Activated CD4-positive, alpha-beta memory T cell treated with anti-CD3 and anti-CD28 coated beads for 36 hours (primary cell): ENCODE measurements at regions not wholly inside any gene's neighbourhood (a gene's known extent, or its start where the extent isn't known, plus 50 kb on each side); places are given as distances from the start of the nearest gene placed in this dataset.

Source experiments
- CTCF ChIA-PET: fragments of 350-600 bp; sonication (Branson Sonifier 250); formaldehyde crosslinking; loops from one replicate; lab custom pipeline; 2021; ENCODE audit warnings: antibody characterized with exemption, inconsistent platforms; lab: Charles Lee
- POLR2A ChIA-PET: fragments of 350-600 bp; sonication (Branson Sonifier 250); formaldehyde crosslinking; loops from one replicate; lab custom pipeline; 2021; ENCODE audit warnings: antibody characterized with exemption; lab: Charles Lee
- DNase-seq: peaks from one replicate; pipeline ENCODE4 v3.0.0-alpha.2; 2020
- H3K27ac Mint-ChIP-seq: one replicate; pipeline ENCODE4 v1.8.0; 2021; ENCODE audit warnings: mixed read lengths
- H3K27me3 Mint-ChIP-seq: one replicate; pipeline ENCODE4 v1.8.0; 2021; ENCODE audit warnings: mixed read lengths
- H3K36me3 Mint-ChIP-seq: one replicate; pipeline ENCODE4 v1.8.0; 2021; ENCODE audit warnings: mixed read lengths
- H3K4me1 Mint-ChIP-seq: one replicate; pipeline ENCODE4 v1.8.0; 2021; ENCODE audit warnings: low read depth, mixed read lengths
- H3K4me3 Mint-ChIP-seq: one replicate; pipeline ENCODE4 v1.8.0; 2021; ENCODE audit warnings: mild to moderate bottlenecking, mixed read lengths
- H3K9me3 Mint-ChIP-seq: one replicate; pipeline ENCODE4 v1.8.0; 2021; ENCODE audit warnings: mixed read lengths
- intact Hi-C: fragments of 100-400 bp; cut with micrococcal nuclease; formaldehyde crosslinking; loops from one replicate; pipeline ENCODE4 v1.15.1; 2023

GRCh38 chr12:126773012-126773411 lies 1494.0 kb upstream of the TMEM132C start:
- no peak for DNase-seq
- POLR2A ChIA-PET, result interaction anchor here (1.2 to 1.5 kb wide), 2 partner anchors 10 to 64 kb away, joined by 3 to 7 read pairs; no protein-coding TSS in a partner anchor
- CTCF ChIA-PET, result interaction anchor here (1.2 kb wide), 1 partner anchor 183 kb away, joined by 3 read pairs; no protein-coding TSS in a partner anchor
- Mint-ChIP-seq H3K4me3 (no peak overlapping the region), H3K27me3 (no peaks in the 10 kb centered on the region), H3K36me3 (peaks cover 30% of the 10 kb centered on the region), H3K9me3 (peaks cover 39% of the 10 kb centered on the region), H3K27ac (peak overlapping the region; percentile 15), H3K4me1 (peaks cover 28% of the 10 kb centered on the region)
- intact Hi-C loops, result loop anchor here (5.0 to 10.0 kb wide), 2 partner anchors 784 to 1998 kb away; no protein-coding TSS in a partner anchor

GRCh38 chr12:126773491-126773890 lies 1493.5 kb upstream of the TMEM132C start:
- Mint-ChIP-seq H3K4me3 (no peak overlapping the region), H3K9me3 (peaks cover 34% of the 10 kb centered on the region), H3K4me1 (peaks cover 23% of the 10 kb centered on the region), H3K36me3 (peaks cover 25% of the 10 kb centered on the region), H3K27me3 (no peaks in the 10 kb centered on the region), H3K27ac (no peak overlapping the region)
- ChIA-PET CTCF (interaction anchor here (1.2 kb wide), 1 partner anchor 183 kb away, joined by 3 read pairs; no protein-coding TSS in a partner anchor), POLR2A (no interaction called here)
- intact Hi-C loops, result loop anchor here (5.0 to 10.0 kb wide), 2 partner anchors 784 to 1999 kb away; no protein-coding TSS in a partner anchor
- DNase-seq, result no peak

GRCh38 chr12:126776026-126776655 lies 1490.8 kb upstream of the TMEM132C start:
- ChIA-PET POLR2A (no interaction called here), CTCF (interaction anchor here (0.7 to 1.0 kb wide), 2 partner anchors 8 to 29 kb away, joined by 3 read pairs; no protein-coding TSS in a partner anchor)
- Mint-ChIP-seq H3K4me3 (no peak overlapping the region), H3K4me1 (peaks cover 13% of the 10 kb centered on the region), H3K9me3 (peaks cover 21% of the 10 kb centered on the region), H3K27ac (no peak overlapping the region), H3K27me3 (no peaks in the 10 kb centered on the region), H3K36me3 (peaks cover 12% of the 10 kb centered on the region)
- intact Hi-C loops, result loop anchor here (10.0 kb wide), 1 partner anchor 2001 kb away; no protein-coding TSS in a partner anchor
- DNase-seq, result no peak

- H3K4me3 Mint-ChIP-seq, result no peak overlapping the region
- no peaks in the 10 kb centered on the region for H3K9me3 Mint-ChIP-seq
- H3K27me3 Mint-ChIP-seq, result no peaks in the 10 kb centered on the region
- DNase-seq, result no peak
- CTCF ChIA-PET, result no interaction called here
- H3K36me3 Mint-ChIP-seq, result no peaks in the 10 kb centered on the region
- no peak overlapping the region for H3K27ac Mint-ChIP-seq
- peaks cover 6% of the 10 kb centered on the region for H3K4me1 Mint-ChIP-seq
- intact Hi-C loops, result no loop called here
- POLR2A ChIA-PET, result interaction anchor here (0.7 kb wide), 1 partner anchor 69 kb away, joined by 3 read pairs; no protein-coding TSS in a partner anchor
These were observed 1486.6 kb upstream of the TMEM132C start for GRCh38 chr12:126780343-126780742.

- intact Hi-C loops, result no loop called here
- CTCF ChIA-PET, result interaction anchor here (0.6 to 1.5 kb wide), 2 partner anchors 34 to 93 kb away, joined by 3 to 5 read pairs; no protein-coding TSS in a partner anchor
- H3K27ac Mint-ChIP-seq, result no peak overlapping the region
- no peak for DNase-seq
- H3K27me3 Mint-ChIP-seq, result no peaks in the 10 kb centered on the region
- H3K4me1 Mint-ChIP-seq, result peaks cover 6% of the 10 kb centered on the region
- POLR2A ChIA-PET, result no interaction called here
- H3K4me3 Mint-ChIP-seq, result no peak overlapping the region
- H3K36me3 Mint-ChIP-seq, result no peaks in the 10 kb centered on the region
- no peaks in the 10 kb centered on the region for H3K9me3 Mint-ChIP-seq
These were observed 1485.4 kb upstream of the TMEM132C start for GRCh38 chr12:126781593-126781992.

- Mint-ChIP-seq H3K27me3 (no peaks in the 10 kb centered on the region), H3K27ac (no peak overlapping the region), H3K4me3 (no peak overlapping the region), H3K9me3 (no peaks in the 10 kb centered on the region), H3K4me1 (peaks cover 6% of the 10 kb centered on the region), H3K36me3 (no peaks in the 10 kb centered on the region)
- DNase-seq, result no peak
- ChIA-PET CTCF (interaction anchor here (0.6 to 1.5 kb wide), 3 partner anchors 34 to 93 kb away, joined by 3 to 5 read pairs (median 3); no protein-coding TSS in a partner anchor), POLR2A (no interaction called here)
- intact Hi-C loops, result no loop called here
These were observed 1484.9 kb upstream of the TMEM132C start for GRCh38 chr12:126782083-126782482.

- Mint-ChIP-seq H3K27me3 (no peaks in the 10 kb centered on the region), H3K36me3 (no peaks in the 10 kb centered on the region), H3K27ac (no peak overlapping the region), H3K4me3 (no peak overlapping the region), H3K4me1 (peaks cover 6% of the 10 kb centered on the region), H3K9me3 (no peaks in the 10 kb centered on the region)
- POLR2A ChIA-PET, result interaction anchor here (0.6 to 1.3 kb wide), 2 partner anchors 15 to 51 kb away, joined by 4 read pairs; no protein-coding TSS in a partner anchor
- DNase-seq, result peak; percentile 52
- CTCF ChIA-PET, result interaction anchor here (0.6 to 3.7 kb wide), 12 partner anchors 9 to 713 kb away, joined by 3 to 39 read pairs (median 4); no protein-coding TSS in a partner anchor
- intact Hi-C loops, result loop anchor here (2.0 kb wide), 1 partner anchor 90 kb away; no protein-coding TSS in a partner anchor
These were observed 1482.5 kb upstream of the TMEM132C start for GRCh38 chr12:126784328-126784921.

GRCh38 chr12:126789963-126790362 lies 1477.0 kb upstream of the TMEM132C start:
- Mint-ChIP-seq H3K27ac (no peak overlapping the region), H3K27me3 (no peaks in the 10 kb centered on the region)
- intact Hi-C loops, result no loop called here

GRCh38 chr12:126791122-126791521 lies 1475.8 kb upstream of the TMEM132C start:
- no peaks in the 10 kb centered on the region for H3K4me1 Mint-ChIP-seq
- no peak overlapping the region for H3K4me3 Mint-ChIP-seq
- no peaks in the 10 kb centered on the region for H3K27me3 Mint-ChIP-seq
- ChIA-PET POLR2A (no interaction called here), CTCF (no interaction called here)
- intact Hi-C loops, result no loop called here
- H3K9me3 Mint-ChIP-seq, result peaks cover 4% of the 10 kb centered on the region
- no peak for DNase-seq
- no peaks in the 10 kb centered on the region for H3K36me3 Mint-ChIP-seq
- no peak overlapping the region for H3K27ac Mint-ChIP-seq

More at GRCh38 chr12:126789963-126790362, 1477.0 kb upstream of the TMEM132C start:
- DNase-seq, result no peak
- POLR2A ChIA-PET, result no interaction called here
- H3K4me1 Mint-ChIP-seq, result no peaks in the 10 kb centered on the region
- H3K4me3 Mint-ChIP-seq, result no peak overlapping the region
- H3K9me3 Mint-ChIP-seq, result peaks cover 4% of the 10 kb centered on the region
- H3K36me3 Mint-ChIP-seq, result no peaks in the 10 kb centered on the region
- CTCF ChIA-PET, result interaction anchor here (1.4 kb wide), 1 partner anchor 43 kb away, joined by 3 read pairs; no protein-coding TSS in a partner anchor

- Mint-ChIP-seq H3K4me3 (no peak overlapping the region), H3K27me3 (no peaks in the 10 kb centered on the region), H3K27ac (no peak overlapping the region), H3K4me1 (no peaks in the 10 kb centered on the region), H3K36me3 (no peaks in the 10 kb centered on the region), H3K9me3 (peaks cover 4% of the 10 kb centered on the region)
- POLR2A ChIA-PET, result no interaction called here
- DNase-seq, result no peak
- CTCF ChIA-PET, result interaction anchor here (1.1 kb wide), 1 partner anchor 34 kb away, joined by 3 read pairs; no protein-coding TSS in a partner anchor
- intact Hi-C loops, result no loop called here
These were observed 1474.6 kb upstream of the TMEM132C start for GRCh38 chr12:126792411-126792810.

- Mint-ChIP-seq H3K27ac (no peak overlapping the region), H3K4me1 (no peaks in the 10 kb centered on the region), H3K4me3 (no peak overlapping the region), H3K27me3 (no peaks in the 10 kb centered on the region), H3K9me3 (no peaks in the 10 kb centered on the region), H3K36me3 (no peaks in the 10 kb centered on the region)
- ChIA-PET POLR2A (no interaction called here), CTCF (no interaction called here)
- DNase-seq, result no peak
- intact Hi-C loops, result no loop called here
These were observed 1469.4 kb upstream of the TMEM132C start for GRCh38 chr12:126797525-126797924.

- Mint-ChIP-seq H3K27me3 (no peaks in the 10 kb centered on the region), H3K27ac (no peak overlapping the region), H3K9me3 (no peaks in the 10 kb centered on the region), H3K36me3 (no peaks in the 10 kb centered on the region), H3K4me1 (no peaks in the 10 kb centered on the region), H3K4me3 (no peak overlapping the region)
- intact Hi-C loops, result no loop called here
- ChIA-PET CTCF (no interaction called here), POLR2A (no interaction called here)
- DNase-seq, result no peak
These were observed 1468.5 kb upstream of the TMEM132C start for GRCh38 chr12:126798449-126798848.
